A673 (cell line): ENCODE measurements at regions not wholly inside any gene's neighbourhood (a gene's known extent, or its start where the extent isn't known, plus 50 kb on each side); places are given as distances from the start of the nearest gene placed in this dataset.
"Not testable (repeated sequence)": the region's sequence is repeated elsewhere in the genome, so short reads cannot be mapped to it uniquely, and the experiment has no call there.

ENCODE experiments used
- BruUV-seq: library from RNA; stranded (reverse); fragments of 400-500 nt; replicated peaks from 2 replicates; lab custom pipeline; 2021; lab: Mats Ljungman, UMichigan
- CTCF ChIA-PET: fragments of 300-600 bp; sonication (Branson Sonifier 250); formaldehyde crosslinking; loops from one replicate; lab custom pipeline; 2022; ENCODE audit warnings: antibody characterized with exemption; lab: Charles Lee
- POLR2A ChIA-PET: fragments of 300-600 bp; sonication (Branson Sonifier 250); formaldehyde crosslinking; loops from one replicate; lab custom pipeline; 2022; ENCODE audit warnings: antibody characterized with exemption; ENCODE audit not compliant: low non-redundant PET; lab: Charles Lee
- DNase-seq: peaks from one replicate; pipeline ENCODE4 v3.0.0-alpha.2; 2015; ENCODE audit warnings: low spot score
- H3K27ac ChIP-seq: fragments of 200-600 bp; sonication (generic); 2 replicates; pipeline ENCODE4 v1.5.1; 2016; ENCODE audit warnings: mixed run types, low read depth, mild to moderate bottlenecking, mixed read lengths, antibody characterized with exemption, low read length; ENCODE audit not compliant: poor library complexity, severe bottlenecking
- H3K27me3 ChIP-seq: fragments of 200-600 bp; sonication (generic); replicated peaks from 2 replicates; pipeline ENCODE4 v1.6.1; 2017; ENCODE audit warnings: mixed run types, low read depth, mild to moderate bottlenecking, mixed read lengths, antibody characterized with exemption, low read length; ENCODE audit not compliant: insufficient read depth, poor library complexity
- H3K36me3 ChIP-seq: fragments of 200-600 bp; sonication (generic); 2 replicates; pipeline ENCODE4 v1.6.1; 2016; ENCODE audit warnings: mixed run types, mild to moderate bottlenecking, mixed read lengths, antibody characterized with exemption, low read length; ENCODE audit not compliant: insufficient read depth, poor library complexity, severe bottlenecking
- H3K4me1 ChIP-seq: fragments of 200-600 bp; sonication (generic); 2 replicates; pipeline ENCODE4 v1.6.1; 2017; ENCODE audit warnings: mixed run types, mild to moderate bottlenecking, mixed read lengths, antibody characterized with exemption, low read length; ENCODE audit not compliant: insufficient read depth, poor library complexity, severe bottlenecking
- H3K4me3 ChIP-seq: fragments of 200-600 bp; sonication (generic); 2 replicates; pipeline ENCODE4 v1.5.1; 2016; ENCODE audit warnings: low read depth, mixed run types, mild to moderate bottlenecking, mixed read lengths, low read length; ENCODE audit not compliant: poor library complexity, severe bottlenecking
- H3K9me3 ChIP-seq: fragments of 200-600 bp; sonication (generic); 2 replicates; pipeline ENCODE4 v1.6.1; 2016; ENCODE audit warnings: mixed run types, low read depth, mild to moderate bottlenecking, mixed read lengths, antibody characterized with exemption, low read length; ENCODE audit not compliant: poor library complexity, severe bottlenecking
- EZH2 ChIP-seq: fragments of 200-600 bp; sonication (generic); IDR thresholded peaks from 2 replicates; pipeline ENCODE4 v1.6.1; 2017; ENCODE audit warnings: borderline replicate concordance, low read depth, mild to moderate bottlenecking, mixed read lengths, antibody characterized with exemption, low read length; ENCODE audit not compliant: poor library complexity, severe bottlenecking
- intact Hi-C: fragments of 100-400 bp; cut with micrococcal nuclease; formaldehyde crosslinking; loops from one replicate; pipeline ENCODE4 v1.10.0; 2022; ENCODE audit not compliant: unreplicated experiment
- TF ChIP-seq, protein P1 (sequence below): fragments of 300-800, 200-600 bp; sonication (generic); conservative IDR thresholded peaks from 2 replicates; pipeline ENCODE4 v1.5.1; 2017; ENCODE audit warnings: low read depth, mild to moderate bottlenecking, antibody characterized with exemption, low read length, moderate library complexity, mixed read lengths

- intact Hi-C loops, BruUV-seq, DNase-seq, H3K36me3 ChIP-seq, CTCF ChIA-PET, H3K27ac ChIP-seq, POLR2A ChIA-PET, H3K4me3 ChIP-seq, H3K4me1 ChIP-seq, H3K27me3 ChIP-seq: not testable (repeated sequence)
- H3K9me3 ChIP-seq, result peaks cover 60% of the 10 kb centered on the region
Observed at GRCh38 chr21:9005671-9006070, 1515.7 kb upstream of the TPTE start.

- intact Hi-C loops, H3K36me3 ChIP-seq, H3K4me1 ChIP-seq, DNase-seq, H3K27ac ChIP-seq, BruUV-seq, CTCF ChIA-PET, POLR2A ChIA-PET, H3K4me3 ChIP-seq, H3K27me3 ChIP-seq: not testable (repeated sequence)
- H3K9me3 ChIP-seq, result peaks cover 65% of the 10 kb centered on the region
Observed at GRCh38 chr21:9006111-9006510, 1515.3 kb upstream of the TPTE start.

DNA sequence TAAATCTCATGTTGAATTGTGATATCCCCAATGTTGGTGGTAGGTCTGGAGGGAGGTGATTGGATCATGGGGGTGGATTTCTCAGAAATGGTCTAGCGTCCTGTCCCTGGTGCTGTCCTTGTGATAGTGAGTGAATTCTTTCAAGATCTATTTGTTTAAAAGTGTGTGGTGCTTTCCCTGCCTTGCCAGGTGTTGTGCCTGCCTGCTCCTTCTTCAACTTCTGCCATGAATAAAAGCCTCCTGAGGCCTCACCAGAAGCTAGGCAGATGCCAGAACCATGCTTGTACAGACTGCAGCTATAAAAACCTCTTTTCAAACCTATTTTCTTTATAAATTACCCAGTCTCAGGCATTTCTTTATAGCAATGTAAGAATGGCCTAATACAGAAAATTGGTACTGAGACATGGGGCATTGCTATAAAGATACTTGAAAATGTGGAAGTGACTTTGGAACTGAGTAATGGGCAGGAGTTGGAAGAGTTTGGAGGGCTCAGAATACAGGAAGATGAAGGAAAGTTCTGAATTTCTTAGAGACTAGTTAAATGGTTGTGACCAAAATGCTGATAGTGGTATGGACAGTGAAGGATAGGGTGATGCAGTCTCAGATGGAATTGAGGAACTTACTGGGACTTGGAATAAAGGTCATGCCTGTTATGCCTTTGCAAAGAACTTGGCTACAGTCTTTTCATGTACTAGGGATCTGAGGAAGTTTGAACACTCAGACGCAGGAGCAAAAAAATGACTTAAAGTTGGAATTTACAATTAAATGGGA, 1514.6 kb upstream of the TPTE start:
- peaks cover 71% of the 10 kb centered on the region for H3K9me3 ChIP-seq
- H3K4me3 ChIP-seq, H3K27ac ChIP-seq, CTCF ChIA-PET, H3K36me3 ChIP-seq, DNase-seq, H3K4me1 ChIP-seq, BruUV-seq, POLR2A ChIA-PET, intact Hi-C loops, H3K27me3 ChIP-seq: not testable (repeated sequence)

DNA sequence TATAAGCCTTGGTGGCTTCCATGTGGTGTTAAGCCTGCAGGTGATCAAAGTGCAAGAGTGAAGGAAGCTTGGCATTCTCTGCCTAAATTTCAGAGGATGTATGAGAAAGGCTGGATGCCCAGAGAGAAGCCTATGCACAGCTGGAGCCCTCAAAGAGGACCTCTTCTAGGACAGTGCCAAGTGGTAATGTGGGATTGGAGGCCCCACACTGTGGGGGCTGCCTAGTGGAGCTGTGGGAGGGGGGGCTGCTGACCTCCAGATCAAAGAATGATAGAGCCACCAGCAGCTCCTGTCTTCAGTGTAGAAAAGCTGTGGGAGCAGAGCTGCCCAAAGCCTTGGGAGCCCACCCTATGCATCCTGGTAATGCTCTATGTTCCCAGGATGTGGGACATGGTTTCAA, 1512.7 kb upstream of the TPTE start:
- H3K36me3 ChIP-seq, result no peaks in the 10 kb centered on the region
- no peaks in the 10 kb centered on the region for H3K4me1 ChIP-seq
- intact Hi-C loops, result no loop called here
- DNase-seq, result no peak
- CTCF ChIA-PET, result no interaction called here
- no TSS peak for BruUV-seq
- H3K4me3 ChIP-seq, result no peak overlapping the region
- POLR2A ChIA-PET, result no interaction called here
- no peak for TF ChIP-seq EZH2
- TF ChIP-seq, protein P1, sequence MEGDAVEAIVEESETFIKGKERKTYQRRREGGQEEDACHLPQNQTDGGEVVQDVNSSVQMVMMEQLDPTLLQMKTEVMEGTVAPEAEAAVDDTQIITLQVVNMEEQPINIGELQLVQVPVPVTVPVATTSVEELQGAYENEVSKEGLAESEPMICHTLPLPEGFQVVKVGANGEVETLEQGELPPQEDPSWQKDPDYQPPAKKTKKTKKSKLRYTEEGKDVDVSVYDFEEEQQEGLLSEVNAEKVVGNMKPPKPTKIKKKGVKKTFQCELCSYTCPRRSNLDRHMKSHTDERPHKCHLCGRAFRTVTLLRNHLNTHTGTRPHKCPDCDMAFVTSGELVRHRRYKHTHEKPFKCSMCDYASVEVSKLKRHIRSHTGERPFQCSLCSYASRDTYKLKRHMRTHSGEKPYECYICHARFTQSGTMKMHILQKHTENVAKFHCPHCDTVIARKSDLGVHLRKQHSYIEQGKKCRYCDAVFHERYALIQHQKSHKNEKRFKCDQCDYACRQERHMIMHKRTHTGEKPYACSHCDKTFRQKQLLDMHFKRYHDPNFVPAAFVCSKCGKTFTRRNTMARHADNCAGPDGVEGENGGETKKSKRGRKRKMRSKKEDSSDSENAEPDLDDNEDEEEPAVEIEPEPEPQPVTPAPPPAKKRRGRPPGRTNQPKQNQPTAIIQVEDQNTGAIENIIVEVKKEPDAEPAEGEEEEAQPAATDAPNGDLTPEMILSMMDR, result no peak
- H3K27ac ChIP-seq, result no peak overlapping the region
- H3K9me3 ChIP-seq, result peaks cover 84% of the 10 kb centered on the region
- no peaks in the 10 kb centered on the region for H3K27me3 ChIP-seq

DNA sequence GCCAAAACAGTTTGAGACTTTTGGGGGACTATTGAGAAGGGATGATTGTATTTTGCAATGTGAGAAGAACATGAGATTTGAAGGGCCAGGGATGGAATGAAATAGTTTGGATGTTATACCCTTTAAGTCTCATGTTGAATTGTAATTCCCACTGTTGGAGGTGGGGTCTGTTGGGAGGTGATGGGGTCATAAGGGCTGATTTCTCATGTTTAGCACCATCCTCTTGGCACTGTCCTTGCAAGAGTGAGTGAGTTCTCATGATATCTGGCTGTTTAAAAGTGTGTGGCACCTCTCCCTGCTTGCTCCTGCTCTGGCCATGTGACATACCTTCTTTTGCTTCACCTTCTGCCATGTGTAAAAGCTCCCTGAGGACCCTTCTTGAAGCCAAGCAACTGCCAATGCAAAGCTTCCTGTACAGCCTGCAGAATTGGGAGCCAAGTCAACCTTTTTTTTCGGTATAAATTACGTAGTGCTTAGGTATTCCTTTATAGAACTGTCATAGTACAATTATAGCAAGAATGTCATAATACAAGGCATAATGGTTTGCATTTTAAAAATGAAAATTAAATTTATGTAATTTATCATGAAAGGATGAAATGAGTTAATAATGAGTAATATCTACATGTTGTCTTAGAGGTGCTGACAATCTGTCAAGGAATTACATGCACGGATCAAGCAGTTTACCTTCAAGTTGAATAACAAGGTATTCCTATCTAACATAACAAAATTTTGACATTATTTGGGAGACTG, 1511.9 kb upstream of the TPTE start:
- H3K4me1 ChIP-seq, H3K27ac ChIP-seq, POLR2A ChIA-PET, H3K4me3 ChIP-seq, H3K27me3 ChIP-seq, CTCF ChIA-PET, DNase-seq, H3K36me3 ChIP-seq, intact Hi-C loops, BruUV-seq: not testable (repeated sequence)
- H3K9me3 ChIP-seq, result peaks cover 88% of the 10 kb centered on the region

DNA sequence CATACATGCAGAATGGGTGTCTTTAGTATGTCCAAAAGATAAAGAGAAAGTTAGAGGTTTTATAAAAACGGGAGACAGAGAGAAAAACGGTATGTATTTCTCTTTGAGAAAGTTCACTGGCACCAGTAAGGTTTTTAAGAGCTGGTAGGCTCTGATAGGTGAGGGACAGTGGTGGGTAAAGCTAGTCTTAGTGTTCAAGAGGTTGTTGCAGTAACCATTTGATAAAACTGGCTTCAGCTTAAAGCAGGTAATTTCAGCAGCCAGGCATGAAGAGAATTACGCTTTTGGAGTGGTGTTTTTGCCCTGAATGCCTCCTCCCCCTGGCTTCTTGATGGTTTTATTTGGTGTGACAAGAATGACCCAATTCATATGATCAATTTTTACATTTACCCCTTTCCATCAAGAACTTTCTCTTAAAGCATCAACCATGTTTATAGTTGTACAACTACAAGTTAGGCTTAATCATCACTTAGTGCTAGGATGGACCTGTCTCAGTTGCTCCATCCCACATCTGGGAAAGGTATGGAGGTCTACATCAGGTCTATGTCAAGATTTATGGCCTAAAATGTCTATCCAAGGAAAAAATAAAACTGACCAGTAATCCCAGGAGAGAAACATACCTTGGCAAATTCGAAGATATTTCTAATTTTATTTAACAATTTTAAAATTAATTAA, 1511.1 kb upstream of the TPTE start:
- H3K27ac ChIP-seq, intact Hi-C loops, POLR2A ChIA-PET, H3K27me3 ChIP-seq, H3K4me1 ChIP-seq, BruUV-seq, CTCF ChIA-PET, DNase-seq, H3K4me3 ChIP-seq, H3K36me3 ChIP-seq: not testable (repeated sequence)
- H3K9me3 ChIP-seq, result peaks cover 91% of the 10 kb centered on the region
